Upper lobe of left lung (tissue), 6 donors: ENCODE measurements at regions not wholly inside any gene's neighbourhood (a gene's known extent, or its start where the extent isn't known, plus 50 kb on each side); places are given as distances from the start of the nearest gene placed in this dataset.

Source experiments
- ATAC-seq, 2 donors: fragments of 200-7000 bp; cut with Tn5 transposase; one replicate each; pipeline ENCODE4 v1.9.1; 2022; ENCODE audit warnings: mild to moderate bottlenecking in 2 of 2, moderate library complexity in 2 of 2; ENCODE audit not compliant: low FRiP score in 2 of 2
- DNase-seq, 2 donors: peaks; one replicate each; pipeline ENCODE4 v3.0.0-alpha.2; 2019 to 2020
- H3K27ac ChIP-seq, 4 donors: fragments of 200-600 bp; sonication (generic); one replicate each; pipeline ENCODE4 v1.5.1; 2016 to 2019
- H3K27me3 ChIP-seq, 4 donors: fragments of 200-600 bp; sonication (generic); one replicate each; pipeline ENCODE4 v1.5.1; 2017 to 2019
- H3K36me3 ChIP-seq, 4 donors: fragments of 200-600 bp; sonication (generic); one replicate each; pipeline ENCODE4 v1.5.1; 2016 to 2019
- H3K4me1 ChIP-seq, 4 donors: fragments of 200-600 bp; sonication (generic); one replicate each; pipeline ENCODE4 v1.5.1; 2018 to 2019
- H3K4me3 ChIP-seq, 4 donors: fragments of 200-600 bp; sonication (generic); one replicate each; pipeline ENCODE4 v1.5.1; 2017 to 2019; ENCODE audit warnings: mild to moderate bottlenecking in 2 of 4, moderate library complexity in 1 of 4
- H3K9me3 ChIP-seq, 4 donors: fragments of 200-600 bp; sonication (generic); one replicate each; pipeline ENCODE4 v1.5.1; 2018 to 2019
- CTCF ChIP-seq, 6 experiments: fragments of 450-650 bp in 4 of 6; fragments of 200-600 bp in 2 of 6; sonication (generic) in 2 of 6; IDR thresholded peaks; one replicate each; pipeline ENCODE4 v1.5.1; 2016 to 2019; ENCODE audit warnings: antibody characterized with exemption in 6 of 6
- EP300 ChIP-seq, 4 donors: sonication (generic); formaldehyde crosslinking; IDR thresholded peaks; one replicate each; pipeline ENCODE4 v1.5.1; 2017; ENCODE audit warnings: antibody characterized with exemption in 4 of 4, control low read depth in 2 of 4
- POLR2A ChIP-seq, 4 donors: fragments of 450-650 bp; IDR thresholded peaks; one replicate each; pipeline ENCODE4 v1.5.1; 2016 to 2017; ENCODE audit warnings: antibody characterized with exemption in 4 of 4, mild to moderate bottlenecking in 2 of 4
- POLR2AphosphoS5 ChIP-seq, 2 donors: sonication (generic); formaldehyde crosslinking; IDR thresholded peaks; one replicate each; pipeline ENCODE4 v1.5.1; 2017; ENCODE audit warnings: antibody characterized with exemption in 2 of 2
- WGBS, 2 donors: methylation state at CpG; one replicate each; pipeline ENCODE4 v1.1.5; 2017 to 2018; 5-methylcytosine and 5-hydroxymethylcytosine counted together
- donor health status: DM: no; HTN: no; CAD: no; lungs with moderate emphysema.
- donor health status: DM: no; HTN: yes; CAD: no; lungs with severe emphysema.

GRCh38 chr18:22482948-22483347 is 65.2 kb upstream of the CTAGE1 start:
- Histone ChIP-seq H3K27ac (no peak overlapping the region), H3K36me3 (no peaks in the 10 kb centered on the region), H3K27me3 (no peaks in the 10 kb centered on the region), H3K9me3 (no peaks in the 10 kb centered on the region), H3K4me3 (no peak overlapping the region), H3K4me1 (no peaks in the 10 kb centered on the region)
- ATAC-seq (no peak), DNase-seq (no peak)
- TF ChIP-seq CTCF (IDR thresholded peaks at IDR 0.05) (no peak), POLR2AphosphoS5 (IDR thresholded peaks at IDR 0.05) (no peak), POLR2A (IDR thresholded peaks at IDR 0.05) (no peak), EP300 (IDR thresholded peaks at IDR 0.05) (no peak)
- WGBS, 2 donors: 86 to 90% methylated on average over 3 of the region's 3 CpGs

DNA sequence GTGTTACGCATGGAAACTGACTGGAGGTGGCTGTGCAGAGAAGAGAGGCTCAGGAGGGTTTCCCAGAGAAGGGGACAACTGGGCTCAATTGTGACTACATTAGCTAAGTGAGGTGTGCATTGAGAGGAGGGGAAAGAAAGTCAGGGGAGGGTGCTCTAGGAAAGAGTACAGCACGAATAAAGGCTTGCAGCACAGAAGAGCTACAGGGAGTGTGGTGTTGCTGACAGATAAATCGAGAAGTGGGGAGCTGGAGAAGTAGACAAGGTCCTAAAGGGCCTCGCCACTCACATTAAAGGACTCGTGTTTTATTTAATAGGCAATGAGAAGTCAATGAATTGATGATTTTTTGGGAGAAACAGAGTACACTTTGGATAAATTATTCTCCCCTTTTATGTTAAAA is 65.7 kb upstream of the CTAGE1 start:
- Histone ChIP-seq H3K27ac (no peak overlapping the region), H3K4me3 (no peak overlapping the region), H3K9me3 (no peaks in the 10 kb centered on the region), H3K27me3 (no peaks in the 10 kb centered on the region), H3K36me3 (no peaks in the 10 kb centered on the region), H3K4me1 (no peaks in the 10 kb centered on the region)
- DNase-seq (no peak), ATAC-seq (no peak)
- WGBS, 2 donors: 70 to 85% methylated on average over 5 of the region's 5 CpGs
- TF ChIP-seq POLR2A (IDR thresholded peaks at IDR 0.05) (no peak), EP300 (IDR thresholded peaks at IDR 0.05) (no peak), CTCF (IDR thresholded peaks at IDR 0.05) (no peak), POLR2AphosphoS5 (IDR thresholded peaks at IDR 0.05) (no peak)

GRCh38 chr18:22484471-22484870 is 66.8 kb upstream of the CTAGE1 start:
- DNase-seq (no peak), ATAC-seq (peak in 1 of 2 donors; percentile 21)
- 98 to 100% methylated on average over 2 of the region's 2 CpGs for WGBS, 2 donors
- Histone ChIP-seq H3K9me3 (no peaks in the 10 kb centered on the region), H3K36me3 (no peaks in the 10 kb centered on the region), H3K27me3 (no peaks in the 10 kb centered on the region), H3K4me1 (peaks cover 0 to 4% (median 2%) of the 10 kb centered on the region in 4 donors), H3K27ac (no peak overlapping the region), H3K4me3 (no peak overlapping the region)
- TF ChIP-seq POLR2A (IDR thresholded peaks at IDR 0.05) (no peak), POLR2AphosphoS5 (IDR thresholded peaks at IDR 0.05) (no peak)

GRCh38 chr18:22485808-22486244 is 68.1 kb upstream of the CTAGE1 start:
- DNase-seq (no peak), ATAC-seq (no peak)
- Histone ChIP-seq H3K27me3 (no peaks in the 10 kb centered on the region), H3K9me3 (no peaks in the 10 kb centered on the region), H3K36me3 (no peaks in the 10 kb centered on the region), H3K4me1 (peaks cover 0 to 8% (median 2%) of the 10 kb centered on the region in 4 donors), H3K4me3 (no peak overlapping the region), H3K27ac (no peak overlapping the region)
- TF ChIP-seq POLR2AphosphoS5 (IDR thresholded peaks at IDR 0.05): no peak
- TF ChIP-seq POLR2A (IDR thresholded peaks at IDR 0.05): no peak
- 83 to 84% methylated on average over 6 of the region's 6 CpGs for WGBS, 2 donors

DNA sequence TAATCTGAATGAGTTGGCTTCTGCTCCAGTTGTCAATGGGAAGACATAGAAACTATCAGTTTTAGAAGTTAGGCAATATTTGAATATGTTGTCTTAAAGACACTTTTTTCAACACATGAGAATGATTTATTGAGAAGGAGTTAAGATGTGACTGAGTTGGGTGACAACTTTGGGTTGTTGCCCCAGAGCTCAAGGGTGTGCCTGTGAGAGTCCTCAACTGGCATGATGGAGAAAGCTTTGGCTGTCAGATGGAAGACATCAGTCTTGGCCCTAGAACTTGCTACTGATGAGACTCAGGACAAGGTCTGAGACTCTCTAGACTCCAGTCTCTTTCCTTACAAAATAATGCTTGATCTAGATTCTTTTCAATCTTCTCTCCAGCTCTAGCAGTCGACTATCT is 69.0 kb upstream of the CTAGE1 start:
- TF ChIP-seq CTCF (IDR thresholded peaks at IDR 0.05) (no peak), EP300 (IDR thresholded peaks at IDR 0.05) (no peak), POLR2A (IDR thresholded peaks at IDR 0.05) (no peak), POLR2AphosphoS5 (IDR thresholded peaks at IDR 0.05) (no peak)
- no peak overlapping the region for H3K4me3 ChIP-seq
- no peaks in the 10 kb centered on the region for H3K36me3 ChIP-seq
- no peak for DNase-seq
- no peak overlapping the region for H3K27ac ChIP-seq
- 40 to 72% methylated on average over 1 of the region's 1 CpG for WGBS, 2 donors
- peaks cover 0 to 8% (median 2%) of the 10 kb centered on the region in 4 donors for H3K4me1 ChIP-seq
- no peaks in the 10 kb centered on the region for H3K9me3 ChIP-seq
- H3K27me3 ChIP-seq: no peaks in the 10 kb centered on the region
- ATAC-seq: no peak

GRCh38 chr18:22488554-22488953 is 70.8 kb upstream of the CTAGE1 start:
- ATAC-seq (peak in 1 of 2 donors; percentile 61), DNase-seq (no peak)
- 62 to 66% methylated on average over 5 of the region's 5 CpGs for WGBS, 2 donors
- peaks cover 0 to 10% (median 2%) of the 10 kb centered on the region in 4 donors for H3K4me1 ChIP-seq
- H3K27ac ChIP-seq: no peak overlapping the region
- H3K27me3 ChIP-seq: no peaks in the 10 kb centered on the region
- H3K36me3 ChIP-seq: no peaks in the 10 kb centered on the region
- H3K9me3 ChIP-seq: no peaks in the 10 kb centered on the region
- TF ChIP-seq EP300 (IDR thresholded peaks at IDR 0.05) (no peak), POLR2AphosphoS5 (IDR thresholded peaks at IDR 0.05) (peak in 1 of 2 donors; percentile 7)
- no peak overlapping the region for H3K4me3 ChIP-seq
